HEK293T (cell line): ENCODE measurements at regions not wholly inside any gene's neighbourhood (a gene's known extent, or its start where the extent isn't known, plus 50 kb on each side); places are given as distances from the start of the nearest gene placed in this dataset.
A peak's percentile ranks its signal among the peaks of the same experiment; 100 is the strongest.

Experiments used
- CTCF ChIA-PET: fragments of 350-600 bp; formaldehyde crosslinking; extraction: SDS; loops from one replicate; lab custom pipeline; 2021; ENCODE audit warnings: antibody characterized with exemption, inconsistent platforms; lab: Yijun Ruan, JAX
- POLR2A ChIA-PET: fragments of 350-600 bp; formaldehyde crosslinking; extraction: SDS; loops from one replicate; lab custom pipeline; 2020; ENCODE audit warnings: antibody characterized with exemption, inconsistent platforms; lab: Yijun Ruan, JAX
- DNase-seq: peaks from one replicate; pipeline ENCODE4 v3.0.0; 2012; ENCODE audit warnings: mixed read lengths; ENCODE audit errors: extremely low spot score
- ARNT ChIP-seq: fragments of 450-650 bp; IDR thresholded peaks from 2 replicates; pipeline ENCODE4 v1.6.1; 2017; ENCODE audit warnings: mild to moderate bottlenecking
- BHLHE40 ChIP-seq: fragments of 450-650 bp; IDR thresholded peaks from 2 replicates; pipeline ENCODE4 v1.6.1; 2016; ENCODE audit warnings: mild to moderate bottlenecking, moderate library complexity, borderline replicate concordance
- CTBP1 ChIP-seq: fragments of 450-650 bp; IDR thresholded peaks from 2 replicates; pipeline ENCODE4 v1.6.1; 2016; ENCODE audit warnings: borderline replicate concordance
- ELF4 ChIP-seq: fragments of 450-650 bp; IDR thresholded peaks from 2 replicates; pipeline ENCODE4 v1.6.1; 2017; ENCODE audit warnings: antibody characterized with exemption
- FOXA1 ChIP-seq: fragments of 450-650 bp; IDR thresholded peaks from 2 replicates; pipeline ENCODE4 v1.6.1; 2016; ENCODE audit warnings: mild to moderate bottlenecking
- FOXK2 ChIP-seq: fragments of 450-650 bp; IDR thresholded peaks from 2 replicates; pipeline ENCODE4 v1.6.1; 2016; ENCODE audit warnings: mild to moderate bottlenecking
- FOXM1 ChIP-seq: fragments of 450-650 bp; IDR thresholded peaks from 2 replicates; pipeline ENCODE4 v1.6.1; 2017; ENCODE audit warnings: mild to moderate bottlenecking, borderline replicate concordance
- HDGF ChIP-seq: fragments of 450-650 bp; IDR thresholded peaks from 2 replicates; pipeline ENCODE4 v1.6.1; 2017; ENCODE audit warnings: antibody characterized with exemption, borderline replicate concordance
- L3MBTL2 ChIP-seq: fragments of 450-650 bp; conservative IDR thresholded peaks from 2 replicates; pipeline ENCODE4 v1.6.1; 2016; ENCODE audit warnings: mild to moderate bottlenecking
- LEF1 ChIP-seq: fragments of 450-650 bp; IDR thresholded peaks from 2 replicates; pipeline ENCODE4 v1.6.1; 2017; ENCODE audit warnings: mild to moderate bottlenecking, borderline replicate concordance
- NFRKB ChIP-seq: fragments of 450-650 bp; IDR thresholded peaks from 2 replicates; pipeline ENCODE4 v1.6.1; 2016; ENCODE audit warnings: mild to moderate bottlenecking, moderate library complexity
- PKNOX1 ChIP-seq: fragments of 450-650 bp; IDR thresholded peaks from 2 replicates; pipeline ENCODE4 v1.6.1; 2016
- SP1 ChIP-seq: fragments of 450-650 bp; IDR thresholded peaks from 2 replicates; pipeline ENCODE4 v1.6.1; 2017
- SUZ12 ChIP-seq: fragments of 450-650 bp; IDR thresholded peaks from 2 replicates; pipeline ENCODE4 v1.6.1; 2016; ENCODE audit warnings: mild to moderate bottlenecking
- TARDBP ChIP-seq: fragments of 450-650 bp; IDR thresholded peaks from 2 replicates; pipeline ENCODE4 v1.6.1; 2016
- ZNF384 ChIP-seq: fragments of 450-650 bp; IDR thresholded peaks from 2 replicates; pipeline ENCODE4 v1.6.1; 2016

GRCh38 chr4:180571516-180572055 lies 1671.6 kb upstream of the TENM3 start:
- ChIA-PET POLR2A (no interaction called here), CTCF (no interaction called here)
- TF ChIP-seq ZNF384 = no peak
- no peak for TF ChIP-seq NFRKB
- no peak for TF ChIP-seq ELF4
- no peak for TF ChIP-seq FOXA1
- no peak for TF ChIP-seq FOXM1
- TF ChIP-seq BHLHE40 = no peak
- no peak for DNase-seq

GRCh38 chr4:180578175-180578574 lies 1665.0 kb upstream of the TENM3 start:
- POLR2A ChIA-PET = no interaction called here
- CTCF ChIA-PET = no interaction called here
- no peak for DNase-seq

GRCh38 chr4:180581061-180581460 lies 1662.1 kb upstream of the TENM3 start:
- TF ChIP-seq SP1 = no peak
- DNase-seq = no peak
- ChIA-PET POLR2A (no interaction called here), CTCF (no interaction called here)

More at GRCh38 chr4:180578175-180578574, 1665.0 kb upstream of the TENM3 start:
- TF ChIP-seq ZNF384 (no peak), NFRKB (no peak), FOXA1 (no peak)

- POLR2A ChIA-PET = no interaction called here
- TF ChIP-seq L3MBTL2 (no peak), LEF1 (no peak), FOXK2 (no peak), SP1 (no peak), ELF4 (no peak), SUZ12 (no peak), PKNOX1 (no peak), BHLHE40 (no peak), FOXM1 (no peak), ZNF384 (no peak), TARDBP (no peak), CTBP1 (no peak), NFRKB (no peak), FOXA1 (no peak), HDGF (no peak)
- CTCF ChIA-PET = no interaction called here
Measured at GRCh38 chr4:180587379-180587778, 1655.8 kb upstream of the TENM3 start.

GRCh38 chr4:180589575-180589974 lies 1653.6 kb upstream of the TENM3 start:
- DNase-seq = no peak
- CTCF ChIA-PET = interaction anchor here (0.6 to 1.2 kb wide), 3 partner anchors 8 to 82 kb away, joined by 4 to 9 read pairs (median 5); no protein-coding TSS in a partner anchor
- no peak for TF ChIP-seq PKNOX1
- TF ChIP-seq HDGF = no peak
- TF ChIP-seq FOXA1 = no peak
- no peak for TF ChIP-seq FOXM1
- TF ChIP-seq TARDBP = no peak
- no peak for TF ChIP-seq FOXK2
- no peak for TF ChIP-seq SP1
- no peak for TF ChIP-seq ARNT
- TF ChIP-seq NFRKB = no peak
- TF ChIP-seq ZNF384 = no peak
- TF ChIP-seq L3MBTL2 = no peak
- TF ChIP-seq BHLHE40 = no peak
- TF ChIP-seq SUZ12 = no peak
- no peak for TF ChIP-seq LEF1
- no peak for TF ChIP-seq ELF4
- no peak for TF ChIP-seq CTBP1
- POLR2A ChIA-PET = no interaction called here

More at GRCh38 chr4:180587379-180587778, 1655.8 kb upstream of the TENM3 start:
- no peak for DNase-seq

- CTCF ChIA-PET = no interaction called here
- POLR2A ChIA-PET = no interaction called here
- no peak for DNase-seq
- TF ChIP-seq PKNOX1 = peak; percentile 52; the same call in 1 of the 2 replicates
- TF ChIP-seq FOXM1 = no peak
Measured at GRCh38 chr4:180596888-180597483, 1646.2 kb upstream of the TENM3 start.

- ChIA-PET CTCF (interaction anchor here (0.6 kb wide), 2 partner anchors 8 to 422 kb away, joined by 5 to 9 read pairs; no protein-coding TSS in a partner anchor), POLR2A (no interaction called here)
- DNase-seq = no peak
- TF ChIP-seq FOXA1 (no peak), SP1 (no peak), ZNF384 (no peak)
Measured at GRCh38 chr4:180598281-180598680, 1644.9 kb upstream of the TENM3 start.
